ENCODE measurements at regions not wholly inside any gene's neighbourhood (a gene's known extent, or its start where the extent isn't known, plus 50 kb on each side); places are given as distances from the start of the nearest gene placed in this dataset.

DNA sequence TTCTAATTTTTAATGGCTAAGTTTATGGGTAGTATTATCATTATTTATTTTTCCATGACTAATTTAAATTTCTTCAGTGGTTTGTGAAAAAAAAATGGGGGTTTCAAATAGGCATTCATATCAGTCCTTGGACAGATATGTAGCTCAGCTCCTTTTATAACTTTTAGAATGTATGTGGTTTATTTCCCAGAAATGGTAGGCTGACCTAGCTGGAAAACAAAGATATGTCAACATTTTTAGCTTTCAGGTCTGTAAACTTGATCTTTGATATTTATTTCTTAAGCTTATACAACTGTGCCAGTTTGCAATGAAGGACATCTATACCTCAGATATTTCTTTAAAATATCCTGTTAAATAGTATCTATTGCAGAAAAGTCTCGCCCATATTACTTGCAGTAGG lies 1815.5 kb downstream of the SLITRK5 start:
- TF ChIP-seq, protein P1, sequence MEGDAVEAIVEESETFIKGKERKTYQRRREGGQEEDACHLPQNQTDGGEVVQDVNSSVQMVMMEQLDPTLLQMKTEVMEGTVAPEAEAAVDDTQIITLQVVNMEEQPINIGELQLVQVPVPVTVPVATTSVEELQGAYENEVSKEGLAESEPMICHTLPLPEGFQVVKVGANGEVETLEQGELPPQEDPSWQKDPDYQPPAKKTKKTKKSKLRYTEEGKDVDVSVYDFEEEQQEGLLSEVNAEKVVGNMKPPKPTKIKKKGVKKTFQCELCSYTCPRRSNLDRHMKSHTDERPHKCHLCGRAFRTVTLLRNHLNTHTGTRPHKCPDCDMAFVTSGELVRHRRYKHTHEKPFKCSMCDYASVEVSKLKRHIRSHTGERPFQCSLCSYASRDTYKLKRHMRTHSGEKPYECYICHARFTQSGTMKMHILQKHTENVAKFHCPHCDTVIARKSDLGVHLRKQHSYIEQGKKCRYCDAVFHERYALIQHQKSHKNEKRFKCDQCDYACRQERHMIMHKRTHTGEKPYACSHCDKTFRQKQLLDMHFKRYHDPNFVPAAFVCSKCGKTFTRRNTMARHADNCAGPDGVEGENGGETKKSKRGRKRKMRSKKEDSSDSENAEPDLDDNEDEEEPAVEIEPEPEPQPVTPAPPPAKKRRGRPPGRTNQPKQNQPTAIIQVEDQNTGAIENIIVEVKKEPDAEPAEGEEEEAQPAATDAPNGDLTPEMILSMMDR (conservative IDR thresholded peaks at IDR 0.05), result no peak
- no peak for TF ChIP-seq EZH2 (IDR thresholded peaks at IDR 0.05; ENCODE audit: low read depth)
- ChIA-PET CTCF (no interaction called here), POLR2A (ENCODE audit: unreplicated experiment) (no interaction called here)

DNA sequence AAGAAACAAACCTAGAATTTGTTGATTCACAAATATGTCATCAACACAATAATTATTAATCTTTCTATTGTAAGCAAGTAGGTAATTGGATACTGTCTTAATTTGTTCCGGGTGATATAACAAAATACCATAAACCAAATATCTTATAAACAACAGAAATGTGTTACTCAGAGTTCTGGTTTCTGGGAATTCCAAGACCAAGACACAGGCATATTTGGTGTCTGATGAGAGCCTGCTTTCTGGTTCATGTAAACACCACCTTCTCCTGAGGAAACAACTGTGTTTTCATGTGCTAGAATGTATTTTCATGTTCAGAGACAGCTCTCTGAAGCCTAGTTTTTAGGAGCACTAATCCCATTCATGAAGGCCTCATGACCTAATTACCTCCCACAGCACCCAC lies 1819.5 kb downstream of the SLITRK5 start:
- no peaks in the 10 kb centered on the region for H3K36me3 ChIP-seq (ENCODE audit: low read depth)
- H3K4me1 ChIP-seq (replicated peaks; ENCODE audit: insufficient read depth), result no peaks in the 10 kb centered on the region
- no TSS peak for BruUV-seq (replicated peaks)
- H3K4me2 ChIP-seq, result no peak overlapping the region
- H3K79me2 ChIP-seq (ENCODE audit: low read depth), result no peaks in the 10 kb centered on the region
- H3F3A ChIP-seq (ENCODE audit: insufficient read depth, low read depth), result no peaks in the 10 kb centered on the region
- H3K27me3 ChIP-seq (ENCODE audit: insufficient read depth, low read depth), result no peaks in the 10 kb centered on the region
- ChIA-PET POLR2A (ENCODE audit: unreplicated experiment) (no interaction called here), CTCF (no interaction called here)
- no peak overlapping the region for H2AFZ ChIP-seq
- no peaks in the 10 kb centered on the region for H3K9me2 ChIP-seq (ENCODE audit: insufficient read depth)
- H3K9me3 ChIP-seq (ENCODE audit: insufficient read depth, low read depth), result no peaks in the 10 kb centered on the region
- no peaks in the 10 kb centered on the region for H4K20me1 ChIP-seq (ENCODE audit: insufficient read depth)
- intact Hi-C loops (cut with micrococcal nuclease; ENCODE audit: unreplicated experiment), result no loop called here
- H3K4me3 ChIP-seq, result no peak overlapping the region
- DNase-seq, result no peak
- no peak for TF ChIP-seq EZH2 (IDR thresholded peaks at IDR 0.05; ENCODE audit: low read depth)
- TF ChIP-seq, protein P1 (conservative IDR thresholded peaks at IDR 0.05), result no peak
- H3K27ac ChIP-seq, result no peak overlapping the region

More for the DNA sequence above, 1815.5 kb downstream of the SLITRK5 start:
- Histone ChIP-seq H3K79me2 (ENCODE audit: low read depth) (no peaks in the 10 kb centered on the region), H3K27ac (no peak overlapping the region), H4K20me1 (ENCODE audit: insufficient read depth) (no peaks in the 10 kb centered on the region), H3K9me2 (ENCODE audit: insufficient read depth) (no peaks in the 10 kb centered on the region), H3K27me3 (ENCODE audit: insufficient read depth, low read depth) (no peaks in the 10 kb centered on the region), H3K4me2 (no peak overlapping the region), H3K36me3 (ENCODE audit: low read depth) (no peaks in the 10 kb centered on the region), H3K9me3 (ENCODE audit: insufficient read depth, low read depth) (no peaks in the 10 kb centered on the region), H3F3A (ENCODE audit: insufficient read depth, low read depth) (no peaks in the 10 kb centered on the region), H3K4me1 (replicated peaks; ENCODE audit: insufficient read depth) (no peaks in the 10 kb centered on the region), H3K4me3 (no peak overlapping the region), H2AFZ (no peak overlapping the region)
- no TSS peak for BruUV-seq (replicated peaks)
- intact Hi-C loops (cut with micrococcal nuclease; ENCODE audit: unreplicated experiment), result no loop called here
- DNase-seq, result no peak

- Histone ChIP-seq H3K27me3 (ENCODE audit: insufficient read depth, low read depth) (no peaks in the 10 kb centered on the region), H3F3A (ENCODE audit: insufficient read depth, low read depth) (no peaks in the 10 kb centered on the region), H3K4me1 (replicated peaks; ENCODE audit: insufficient read depth) (no peaks in the 10 kb centered on the region), H3K4me2 (no peak overlapping the region), H3K9me2 (ENCODE audit: insufficient read depth) (no peaks in the 10 kb centered on the region), H2AFZ (peak overlapping the region; percentile 55; the same call in 1 of the 2 replicates), H3K4me3 (no peak overlapping the region), H3K79me2 (ENCODE audit: low read depth) (no peaks in the 10 kb centered on the region), H3K27ac (no peak overlapping the region), H4K20me1 (ENCODE audit: insufficient read depth) (no peaks in the 10 kb centered on the region), H3K9me3 (ENCODE audit: insufficient read depth, low read depth) (no peaks in the 10 kb centered on the region), H3K36me3 (ENCODE audit: low read depth) (no peaks in the 10 kb centered on the region)
- no peak for DNase-seq
- no TSS peak for BruUV-seq (replicated peaks)
- POLR2A ChIA-PET (ENCODE audit: unreplicated experiment), result no interaction called here
- CTCF ChIA-PET, result no interaction called here
- TF ChIP-seq, protein P1 (conservative IDR thresholded peaks at IDR 0.05), result no peak
- TF ChIP-seq EZH2 (IDR thresholded peaks at IDR 0.05; ENCODE audit: low read depth), result no peak
- intact Hi-C loops (cut with micrococcal nuclease; ENCODE audit: unreplicated experiment), result no loop called here
Observed at GRCh38 chr13:89496478-89496877, 1825.3 kb downstream of the SLITRK5 start.
